Hepatocyte (in vitro differentiated cells): ENCODE measurements at regions not wholly inside any gene's neighbourhood (a gene's known extent, or its start where the extent isn't known, plus 50 kb on each side); places are given as distances from the start of the nearest gene placed in this dataset.
A peak's percentile ranks its signal among the peaks of the same experiment; 100 is the strongest.

Experiments used
- DNase-seq: peaks from one replicate; pipeline ENCODE4 v3.0.0-alpha.2; 2016; ENCODE audit warnings: low spot score
- H2AFZ ChIP-seq: fragments of 200-600 bp; sonication (generic); 2 replicates; pipeline ENCODE4 v1.6.0; 2016; ENCODE audit warnings: antibody characterized with exemption, mild to moderate bottlenecking
- H3K27ac ChIP-seq: fragments of 200-600 bp; sonication (generic); 2 replicates; pipeline ENCODE4 v1.5.1; 2016; ENCODE audit warnings: mild to moderate bottlenecking
- H3K27me3 ChIP-seq: fragments of 200-600 bp; sonication (generic); 2 replicates; pipeline ENCODE4 v1.6.1; 2016
- H3K36me3 ChIP-seq: fragments of 200-600 bp; sonication (generic); replicated peaks from 2 replicates; pipeline ENCODE4 v1.5.1; 2016; ENCODE audit warnings: low read depth; ENCODE audit not compliant: insufficient read depth
- H3K4me1 ChIP-seq: fragments of 200-600 bp; sonication (generic); 2 replicates; pipeline ENCODE4 v1.5.1; 2016; ENCODE audit warnings: mild to moderate bottlenecking, moderate library complexity; ENCODE audit not compliant: insufficient read depth
- H3K4me2 ChIP-seq: fragments of 200-600 bp; sonication (generic); 2 replicates; pipeline ENCODE4 v1.6.0; 2016
- H3K4me3 ChIP-seq: fragments of 200-600 bp; sonication (generic); 2 replicates; pipeline ENCODE4 v1.5.1; 2016; ENCODE audit warnings: mild to moderate bottlenecking
- H3K79me2 ChIP-seq: fragments of 200-600 bp; sonication (generic); 2 replicates; pipeline ENCODE4 v1.6.0; 2017; ENCODE audit warnings: mild to moderate bottlenecking
- H3K9me2 ChIP-seq: fragments of 200-600 bp; sonication (generic); replicated peaks from 2 replicates; pipeline ENCODE4 v1.6.0; 2017; ENCODE audit warnings: mild to moderate bottlenecking; ENCODE audit not compliant: insufficient read depth
- H3K9me3 ChIP-seq: fragments of 200-600 bp; sonication (generic); 2 replicates; pipeline ENCODE4 v1.5.1; 2016; ENCODE audit warnings: low read depth, mild to moderate bottlenecking
- H4K20me1 ChIP-seq: fragments of 200-600 bp; sonication (generic); 2 replicates; pipeline ENCODE4 v1.6.0; 2016; ENCODE audit warnings: mild to moderate bottlenecking; ENCODE audit not compliant: insufficient read depth, poor library complexity, severe bottlenecking
- EZH2 ChIP-seq: fragments of 200-600 bp; sonication (generic); IDR thresholded peaks from 2 replicates; pipeline ENCODE4 v1.6.1; 2016; ENCODE audit warnings: antibody characterized with exemption, mild to moderate bottlenecking, borderline replicate concordance
- EZH2phosphoT487 ChIP-seq: fragments of 200-600 bp; sonication (generic); IDR thresholded peaks from one replicate; pipeline ENCODE4 v1.6.1; 2018; ENCODE audit warnings: antibody characterized with exemption, mild to moderate bottlenecking, low read depth, moderate library complexity; ENCODE audit not compliant: unreplicated experiment, severe bottlenecking
- WGBS: methylation state at CpG from one replicate; pipeline ENCODE4 v1.1.6; 2016; ENCODE audit warnings: low lambda C conversion rate; ENCODE audit errors: missing lambda C conversion rate; 5-methylcytosine and 5-hydroxymethylcytosine counted together
- TF ChIP-seq, protein P1 (sequence below): fragments of 200-600 bp; sonication (generic); IDR thresholded peaks from 2 replicates; pipeline ENCODE4 v1.5.1; 2016; ENCODE audit warnings: antibody characterized with exemption, mild to moderate bottlenecking; ENCODE audit not compliant: poor library complexity

DNA sequence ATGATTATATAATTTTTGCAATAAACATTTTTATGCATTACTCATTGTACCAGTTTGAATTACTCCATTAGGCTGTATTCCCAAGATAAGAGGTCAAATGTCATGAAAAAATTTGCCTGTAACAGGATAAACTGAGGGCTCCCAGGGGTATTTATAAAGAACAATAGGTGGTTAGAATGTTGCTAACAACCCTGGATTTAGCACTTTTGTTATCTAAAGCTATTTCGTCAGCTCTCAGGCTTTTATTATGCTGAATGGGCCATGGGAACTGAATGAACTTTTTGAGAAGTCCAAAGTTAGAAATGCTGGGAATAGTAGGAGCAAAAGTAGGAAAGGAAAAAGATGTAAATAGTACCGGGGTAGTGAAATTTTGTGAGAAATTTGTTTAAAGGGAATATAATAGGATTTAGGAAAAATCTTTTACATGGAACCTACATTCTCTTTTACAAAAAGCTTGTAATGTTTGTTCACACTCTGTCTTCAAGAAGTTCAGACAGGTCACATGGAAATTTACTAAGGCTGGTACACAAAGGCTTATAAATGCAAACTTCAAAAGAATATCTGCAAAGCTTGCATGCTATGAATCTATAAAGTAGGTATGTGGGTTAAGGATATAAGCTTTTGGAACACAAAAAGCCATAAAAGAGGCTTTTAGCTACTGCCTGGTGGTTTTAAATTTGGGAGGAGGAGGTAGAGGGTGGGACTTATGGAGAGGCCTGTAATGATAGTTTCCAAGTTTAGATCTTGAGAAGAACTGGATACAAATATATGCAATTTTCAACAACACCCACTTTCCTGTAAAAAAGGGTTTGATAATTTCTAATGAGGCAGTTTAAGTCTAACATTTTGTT, 445.8 kb upstream of the NAALADL2 start:
- TF ChIP-seq EZH2phosphoT487 (peak; percentile 78), EZH2 (no peak)
- Histone ChIP-seq H3K9me3 (no peaks in the 10 kb centered on the region), H3K4me1 (peaks cover 8% of the 10 kb centered on the region), H4K20me1 (no peaks in the 10 kb centered on the region), H3K27me3 (no peaks in the 10 kb centered on the region), H2AFZ (no peak overlapping the region), H3K79me2 (no peaks in the 10 kb centered on the region), H3K9me2 (no peaks in the 10 kb centered on the region), H3K36me3 (no peaks in the 10 kb centered on the region), H3K27ac (peak overlapping the region; percentile 63), H3K4me2 (no peak overlapping the region), H3K4me3 (no peak overlapping the region)
- DNase-seq, result no peak
- 13% methylated on average over 2 of the region's 2 CpGs for WGBS

GRCh38 chr3:174414902-174415301, 444.2 kb upstream of the NAALADL2 start:
- no peak overlapping the region for H3K4me3 ChIP-seq
- H3K9me2 ChIP-seq, result no peaks in the 10 kb centered on the region
- no peak for DNase-seq
- H3K79me2 ChIP-seq, result no peaks in the 10 kb centered on the region
- no peak overlapping the region for H3K27ac ChIP-seq
- no peak overlapping the region for H2AFZ ChIP-seq
- TF ChIP-seq EZH2phosphoT487 (no peak), EZH2 (no peak)
- TF ChIP-seq, protein P1, sequence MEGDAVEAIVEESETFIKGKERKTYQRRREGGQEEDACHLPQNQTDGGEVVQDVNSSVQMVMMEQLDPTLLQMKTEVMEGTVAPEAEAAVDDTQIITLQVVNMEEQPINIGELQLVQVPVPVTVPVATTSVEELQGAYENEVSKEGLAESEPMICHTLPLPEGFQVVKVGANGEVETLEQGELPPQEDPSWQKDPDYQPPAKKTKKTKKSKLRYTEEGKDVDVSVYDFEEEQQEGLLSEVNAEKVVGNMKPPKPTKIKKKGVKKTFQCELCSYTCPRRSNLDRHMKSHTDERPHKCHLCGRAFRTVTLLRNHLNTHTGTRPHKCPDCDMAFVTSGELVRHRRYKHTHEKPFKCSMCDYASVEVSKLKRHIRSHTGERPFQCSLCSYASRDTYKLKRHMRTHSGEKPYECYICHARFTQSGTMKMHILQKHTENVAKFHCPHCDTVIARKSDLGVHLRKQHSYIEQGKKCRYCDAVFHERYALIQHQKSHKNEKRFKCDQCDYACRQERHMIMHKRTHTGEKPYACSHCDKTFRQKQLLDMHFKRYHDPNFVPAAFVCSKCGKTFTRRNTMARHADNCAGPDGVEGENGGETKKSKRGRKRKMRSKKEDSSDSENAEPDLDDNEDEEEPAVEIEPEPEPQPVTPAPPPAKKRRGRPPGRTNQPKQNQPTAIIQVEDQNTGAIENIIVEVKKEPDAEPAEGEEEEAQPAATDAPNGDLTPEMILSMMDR, result no peak
- no peaks in the 10 kb centered on the region for H3K36me3 ChIP-seq
- WGBS, result 93% methylated on average over 1 of the region's 1 CpG
- H3K4me1 ChIP-seq, result peaks cover 8% of the 10 kb centered on the region
- H3K4me2 ChIP-seq, result no peak overlapping the region
- no peaks in the 10 kb centered on the region for H4K20me1 ChIP-seq
- no peaks in the 10 kb centered on the region for H3K9me3 ChIP-seq
- no peaks in the 10 kb centered on the region for H3K27me3 ChIP-seq

- DNase-seq, result no peak
Measured at GRCh38 chr3:174417573-174417972, 441.6 kb upstream of the NAALADL2 start.

GRCh38 chr3:174419216-174419615, 439.9 kb upstream of the NAALADL2 start:
- no peaks in the 10 kb centered on the region for H3K36me3 ChIP-seq
- no peak overlapping the region for H3K27ac ChIP-seq
- H3K4me2 ChIP-seq, result no peak overlapping the region
- no peak for TF ChIP-seq EZH2
- no peak for TF ChIP-seq EZH2phosphoT487
- TF ChIP-seq, protein P1, result no peak
- no peaks in the 10 kb centered on the region for H3K27me3 ChIP-seq
- no peaks in the 10 kb centered on the region for H3K9me2 ChIP-seq
- WGBS, result 67% methylated on average over 1 of the region's 1 CpG
- H3K4me3 ChIP-seq, result no peak overlapping the region
- no peak overlapping the region for H2AFZ ChIP-seq
- no peaks in the 10 kb centered on the region for H3K9me3 ChIP-seq
- H4K20me1 ChIP-seq, result no peaks in the 10 kb centered on the region
- no peaks in the 10 kb centered on the region for H3K79me2 ChIP-seq
- no peaks in the 10 kb centered on the region for H3K4me1 ChIP-seq
- DNase-seq, result no peak

More at GRCh38 chr3:174417573-174417972, 441.6 kb upstream of the NAALADL2 start:
- no peaks in the 10 kb centered on the region for H4K20me1 ChIP-seq
- H3K36me3 ChIP-seq, result no peaks in the 10 kb centered on the region
- 83% methylated on average over 4 of the region's 4 CpGs for WGBS
- no peaks in the 10 kb centered on the region for H3K27me3 ChIP-seq
- H3K4me3 ChIP-seq, result no peak overlapping the region
- H3K9me2 ChIP-seq, result no peaks in the 10 kb centered on the region
- H3K4me1 ChIP-seq, result peaks cover 8% of the 10 kb centered on the region
- H3K27ac ChIP-seq, result no peak overlapping the region
- no peaks in the 10 kb centered on the region for H3K79me2 ChIP-seq
- H3K4me2 ChIP-seq, result no peak overlapping the region
- no peak for TF ChIP-seq EZH2phosphoT487
- TF ChIP-seq, protein P1, result no peak
- TF ChIP-seq EZH2, result no peak
- no peak overlapping the region for H2AFZ ChIP-seq
- no peaks in the 10 kb centered on the region for H3K9me3 ChIP-seq
